ENCODE measurements at regions not wholly inside any gene's neighbourhood (a gene's known extent, or its start where the extent isn't known, plus 50 kb on each side); places are given as distances from the start of the nearest gene placed in this dataset.

- TF ChIP-seq CTCF (IDR thresholded peaks at IDR 0.05; ENCODE audit: partially characterized antibody, unreplicated experiment): no peak
- H3K27me3 Mint-ChIP-seq (ENCODE audit: unreplicated experiment): peaks cover 4% of the 10 kb centered on the region
- H3K4me1 Mint-ChIP-seq (ENCODE audit: low read depth, unreplicated experiment): no peaks in the 10 kb centered on the region
- H3K9me3 Mint-ChIP-seq (ENCODE audit: unreplicated experiment): peaks cover 6% of the 10 kb centered on the region
- H3K36me3 Mint-ChIP-seq (ENCODE audit: unreplicated experiment): no peaks in the 10 kb centered on the region
- H3K27ac Mint-ChIP-seq (ENCODE audit: unreplicated experiment): no peak overlapping the region
- no peak overlapping the region for H3K4me3 Mint-ChIP-seq (ENCODE audit: unreplicated experiment)
- DNase-seq: no peak
These were observed 259.6 kb upstream of the PPP2R2D start for GRCh38 chr10:131641231-131641630.

GRCh38 chr10:131641898-131642297, 258.9 kb upstream of the PPP2R2D start:
- no peaks in the 10 kb centered on the region for H3K36me3 Mint-ChIP-seq (ENCODE audit: unreplicated experiment)
- no peak overlapping the region for H3K27ac Mint-ChIP-seq (ENCODE audit: unreplicated experiment)
- H3K4me1 Mint-ChIP-seq (ENCODE audit: low read depth, unreplicated experiment): no peaks in the 10 kb centered on the region
- H3K9me3 Mint-ChIP-seq (ENCODE audit: unreplicated experiment): peaks cover 6% of the 10 kb centered on the region
- DNase-seq: no peak
- no peak for TF ChIP-seq CTCF (IDR thresholded peaks at IDR 0.05; ENCODE audit: partially characterized antibody, unreplicated experiment)
- H3K27me3 Mint-ChIP-seq (ENCODE audit: unreplicated experiment): peaks cover 2% of the 10 kb centered on the region
- no peak overlapping the region for H3K4me3 Mint-ChIP-seq (ENCODE audit: unreplicated experiment)

GRCh38 chr10:131642966-131643365, 257.8 kb upstream of the PPP2R2D start:
- no peak overlapping the region for H3K27ac Mint-ChIP-seq (ENCODE audit: unreplicated experiment)
- peaks cover 3% of the 10 kb centered on the region for H3K27me3 Mint-ChIP-seq (ENCODE audit: unreplicated experiment)
- no peaks in the 10 kb centered on the region for H3K36me3 Mint-ChIP-seq (ENCODE audit: unreplicated experiment)
- no peak for DNase-seq
- no peaks in the 10 kb centered on the region for H3K4me1 Mint-ChIP-seq (ENCODE audit: low read depth, unreplicated experiment)
- H3K4me3 Mint-ChIP-seq (ENCODE audit: unreplicated experiment): no peak overlapping the region
- peaks cover 6% of the 10 kb centered on the region for H3K9me3 Mint-ChIP-seq (ENCODE audit: unreplicated experiment)
- no peak for TF ChIP-seq CTCF (IDR thresholded peaks at IDR 0.05; ENCODE audit: partially characterized antibody, unreplicated experiment)

GRCh38 chr10:131644289-131644688, 256.5 kb upstream of the PPP2R2D start:
- no peak for DNase-seq
- Mint-ChIP-seq H3K27ac (ENCODE audit: unreplicated experiment) (no peak overlapping the region), H3K4me1 (ENCODE audit: low read depth, unreplicated experiment) (no peaks in the 10 kb centered on the region), H3K27me3 (ENCODE audit: unreplicated experiment) (peaks cover 3% of the 10 kb centered on the region), H3K36me3 (ENCODE audit: unreplicated experiment) (no peaks in the 10 kb centered on the region), H3K9me3 (ENCODE audit: unreplicated experiment) (peaks cover 6% of the 10 kb centered on the region), H3K4me3 (ENCODE audit: unreplicated experiment) (no peak overlapping the region)
- no peak for TF ChIP-seq CTCF (IDR thresholded peaks at IDR 0.05; ENCODE audit: partially characterized antibody, unreplicated experiment)

GRCh38 chr10:131644864-131645658, 255.7 kb upstream of the PPP2R2D start:
- H3K36me3 Mint-ChIP-seq (ENCODE audit: unreplicated experiment): no peaks in the 10 kb centered on the region
- peaks cover 6% of the 10 kb centered on the region for H3K9me3 Mint-ChIP-seq (ENCODE audit: unreplicated experiment)
- peaks cover 3% of the 10 kb centered on the region for H3K27me3 Mint-ChIP-seq (ENCODE audit: unreplicated experiment)
- no peak overlapping the region for H3K4me3 Mint-ChIP-seq (ENCODE audit: unreplicated experiment)
- no peak for TF ChIP-seq CTCF (IDR thresholded peaks at IDR 0.05; ENCODE audit: partially characterized antibody, unreplicated experiment)
- no peak overlapping the region for H3K27ac Mint-ChIP-seq (ENCODE audit: unreplicated experiment)
- DNase-seq: no peak
- H3K4me1 Mint-ChIP-seq (ENCODE audit: low read depth, unreplicated experiment): no peaks in the 10 kb centered on the region
